ENCODE measurements at regions not wholly inside any gene's neighbourhood (a gene's known extent, or its start where the extent isn't known, plus 50 kb on each side); places are given as distances from the start of the nearest gene placed in this dataset.
"Not testable (repeated sequence)": the region's sequence is repeated elsewhere in the genome, so short reads cannot be mapped to it uniquely, and the experiment has no call there.

DNA sequence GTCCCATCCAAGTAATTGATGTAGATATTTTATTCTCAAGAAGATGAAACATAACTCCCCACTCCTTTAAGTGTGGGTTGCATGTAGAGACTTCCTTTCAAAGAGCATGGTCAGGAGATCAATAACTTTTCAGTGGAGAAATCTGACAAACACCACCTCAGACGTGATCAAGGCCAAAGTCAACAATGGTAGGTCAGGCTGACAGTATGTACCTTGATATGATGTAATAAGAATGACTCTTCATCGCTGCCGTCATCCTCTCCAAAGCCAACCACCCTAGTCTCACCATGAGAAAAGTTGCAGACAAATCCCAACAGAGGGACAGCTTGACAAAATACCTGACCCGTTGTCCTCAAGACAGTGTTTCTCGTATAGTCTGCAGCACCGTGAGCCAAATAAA, 67.3 kb upstream of the DHRSX start:
- CTCF ChIA-PET, result no interaction called here
- DNase-seq, result no peak
- POLR2A ChIA-PET, result no interaction called here
- no peak overlapping the region for H3K27ac Mint-ChIP-seq
- H3K4me3 Mint-ChIP-seq, result no peak overlapping the region
- H3K9me3 Mint-ChIP-seq, result peaks cover 3% of the 10 kb centered on the region
- H3K27me3 Mint-ChIP-seq, result no peaks in the 10 kb centered on the region
- no peaks in the 10 kb centered on the region for H3K36me3 Mint-ChIP-seq (ENCODE audit: low read depth)
- no peaks in the 10 kb centered on the region for H3K4me1 Mint-ChIP-seq

- Mint-ChIP-seq H3K36me3 (ENCODE audit: low read depth) (no peaks in the 10 kb centered on the region), H3K27ac (no peak overlapping the region), H3K4me3 (no peak overlapping the region), H3K27me3 (no peaks in the 10 kb centered on the region), H3K9me3 (peaks cover 3% of the 10 kb centered on the region), H3K4me1 (no peaks in the 10 kb centered on the region)
- CTCF ChIA-PET, result no interaction called here
- POLR2A ChIA-PET, result no interaction called here
- DNase-seq, result no peak
These were observed 65.3 kb upstream of the DHRSX start for GRCh38 chrX:2566055-2566454.

DNA sequence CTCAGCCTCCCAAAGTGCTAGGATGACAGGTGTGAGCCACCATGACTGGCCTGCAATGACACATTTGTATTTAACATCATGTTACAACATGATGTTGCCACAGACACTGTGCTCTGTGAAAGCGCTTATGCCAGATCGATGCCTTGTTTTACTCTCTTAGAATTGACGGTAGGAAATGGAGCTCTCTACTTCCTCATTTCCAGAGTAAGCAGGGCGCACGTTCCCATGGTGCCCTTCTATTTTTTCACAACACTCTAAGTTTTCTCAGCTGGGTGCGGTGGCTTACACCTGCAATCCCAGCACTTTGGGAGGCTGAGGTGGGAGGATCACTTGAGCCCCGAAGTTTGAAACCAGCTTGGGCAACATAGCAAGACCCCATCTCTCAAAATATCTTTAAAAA, 60.7 kb upstream of the DHRSX start:
- CTCF ChIA-PET, result no interaction called here
- no peaks in the 10 kb centered on the region for H3K4me1 Mint-ChIP-seq

GRCh38 chrX:2559124-2559523, 58.3 kb upstream of the DHRSX start:
- Mint-ChIP-seq H3K9me3 (peaks cover 2% of the 10 kb centered on the region), H3K27ac (no peak overlapping the region), H3K4me3 (no peak overlapping the region), H3K4me1 (no peaks in the 10 kb centered on the region), H3K36me3 (ENCODE audit: low read depth) (no peaks in the 10 kb centered on the region), H3K27me3 (peaks cover 2% of the 10 kb centered on the region)
- POLR2A ChIA-PET, result no interaction called here
- no peak for DNase-seq
- CTCF ChIA-PET, result no interaction called here

More for the DNA sequence above, 60.7 kb upstream of the DHRSX start:
- no peak for DNase-seq
- Mint-ChIP-seq H3K27ac (no peak overlapping the region), H3K9me3 (no peaks in the 10 kb centered on the region), H3K4me3 (no peak overlapping the region), H3K36me3 (ENCODE audit: low read depth) (no peaks in the 10 kb centered on the region), H3K27me3 (no peaks in the 10 kb centered on the region)
- POLR2A ChIA-PET, result no interaction called here

DNA sequence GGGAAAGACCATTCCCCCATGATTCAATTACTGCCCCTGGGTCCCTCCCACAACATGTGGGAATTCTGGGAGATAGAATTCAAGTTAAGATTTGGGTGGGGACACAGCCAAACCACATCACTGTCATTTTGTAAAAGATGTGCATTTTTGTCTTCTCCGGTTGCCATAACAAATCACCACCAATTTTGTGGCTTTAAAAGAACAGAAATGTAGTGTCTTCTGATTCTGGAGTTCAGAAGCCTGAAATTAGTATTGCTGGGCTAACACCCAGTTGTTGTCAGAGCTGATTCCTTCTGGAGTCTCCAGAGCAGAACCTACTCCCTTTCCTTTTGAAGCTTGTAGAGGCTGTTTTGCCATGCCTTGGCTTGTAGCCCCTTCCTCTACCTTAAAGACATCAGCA, 54.1 kb upstream of the DHRSX start:
- peaks cover 2% of the 10 kb centered on the region for H3K9me3 Mint-ChIP-seq
- H3K36me3 Mint-ChIP-seq (ENCODE audit: low read depth), result no peaks in the 10 kb centered on the region
- DNase-seq, result no peak
- H3K27ac Mint-ChIP-seq, result no peak overlapping the region
- H3K4me3 Mint-ChIP-seq, result no peak overlapping the region
- peaks cover 2% of the 10 kb centered on the region for H3K27me3 Mint-ChIP-seq
- ChIA-PET CTCF (no interaction called here), POLR2A (no interaction called here)
- H3K4me1 Mint-ChIP-seq, result no peaks in the 10 kb centered on the region

DNA sequence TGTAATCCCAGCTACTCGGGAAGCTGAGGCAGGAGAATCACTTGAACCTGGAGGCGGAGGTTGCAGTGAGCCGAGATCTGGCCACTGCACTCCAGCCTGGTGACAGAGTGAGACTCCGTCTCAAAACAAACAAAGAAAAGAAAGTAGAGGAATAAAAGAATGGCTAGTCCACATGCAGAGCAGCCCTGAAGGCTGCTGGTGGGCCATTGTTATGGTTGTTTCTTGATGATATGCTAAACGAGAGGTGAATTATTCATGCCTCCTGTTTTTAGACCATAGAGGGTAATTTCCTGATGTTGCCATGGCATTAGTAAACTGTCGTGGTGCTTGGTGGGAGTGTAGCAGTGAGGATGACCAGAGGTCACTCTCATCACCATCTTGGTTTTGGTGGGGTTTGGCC, 53.3 kb upstream of the DHRSX start:
- not testable (repeated sequence) for H3K9me3 Mint-ChIP-seq

DNA sequence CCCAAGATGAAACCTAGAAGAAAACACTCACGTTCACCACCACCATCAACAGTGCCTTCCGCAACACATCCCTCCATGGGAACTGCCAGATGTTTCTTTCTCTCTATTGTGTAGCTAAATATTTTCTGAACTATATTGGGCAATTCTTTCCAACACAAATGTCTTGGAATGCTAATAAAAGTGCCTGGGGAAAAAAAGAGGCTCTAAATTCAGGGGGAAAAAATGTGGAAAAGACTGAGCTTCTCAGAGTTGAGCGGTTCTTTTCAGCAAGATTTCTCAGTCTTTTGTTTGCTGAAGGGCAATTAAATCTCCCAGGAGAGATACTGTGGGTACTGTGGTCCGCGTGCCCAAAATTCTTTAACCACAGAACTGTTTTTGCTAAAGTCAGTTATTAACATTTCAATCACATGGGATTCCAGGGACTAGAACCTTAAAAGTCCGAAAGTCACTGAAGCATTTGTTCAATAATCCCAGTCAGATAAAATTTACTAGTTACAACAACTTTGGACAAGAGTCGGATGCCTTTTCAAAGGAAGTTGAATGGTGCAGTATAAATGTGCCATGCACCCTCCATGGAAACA, 51.9 kb upstream of the DHRSX start:
- CTCF ChIA-PET, result no interaction called here
- no peak overlapping the region for H3K4me3 Mint-ChIP-seq

More for the DNA sequence above, 53.3 kb upstream of the DHRSX start:
- DNase-seq; H3K4me1 Mint-ChIP-seq; H3K36me3 Mint-ChIP-seq (ENCODE audit: low read depth); H3K4me3 Mint-ChIP-seq; H3K27ac Mint-ChIP-seq; POLR2A ChIA-PET; H3K27me3 Mint-ChIP-seq; CTCF ChIA-PET: not testable (repeated sequence)

GRCh38 chrX:2550328-2551020, 49.7 kb upstream of the DHRSX start:
- CTCF ChIA-PET, result no interaction called here
- Mint-ChIP-seq H3K27me3 (peaks cover 2% of the 10 kb centered on the region), H3K27ac (no peak overlapping the region), H3K4me3 (no peak overlapping the region), H3K9me3 (peaks cover 10% of the 10 kb centered on the region), H3K36me3 (ENCODE audit: low read depth) (no peaks in the 10 kb centered on the region), H3K4me1 (no peaks in the 10 kb centered on the region)
- POLR2A ChIA-PET, result no interaction called here
- DNase-seq, result no peak

More for the DNA sequence above, 51.9 kb upstream of the DHRSX start:
- Mint-ChIP-seq H3K27me3 (peaks cover 2% of the 10 kb centered on the region), H3K36me3 (ENCODE audit: low read depth) (no peaks in the 10 kb centered on the region), H3K27ac (no peak overlapping the region), H3K4me1 (no peaks in the 10 kb centered on the region), H3K9me3 (peaks cover 2% of the 10 kb centered on the region)
- POLR2A ChIA-PET, result no interaction called here
- no peak for DNase-seq

All from activated CD4-positive, alpha-beta memory T cell treated with anti-CD3 and anti-CD28 coated beads, Interleukin-2, amount 10 ng/mL, durations not matched to agents 7 days and 5 days (primary cell).